PC-9 (cell line): ENCODE measurements at regions not wholly inside any gene's neighbourhood (a gene's known extent, or its start where the extent isn't known, plus 50 kb on each side); places are given as distances from the start of the nearest gene placed in this dataset.

Experiments used
- BruUV-seq: library from RNA; stranded (reverse); fragments of 400-500 nt; replicated peaks from 2 replicates; lab custom pipeline; 2021; lab: Mats Ljungman, UMichigan
- CTCF ChIA-PET: fragments of 300-600 bp; sonication (Branson Sonifier 250); formaldehyde crosslinking; loops from one replicate; lab custom pipeline; 2022; ENCODE audit warnings: antibody characterized with exemption; lab: Charles Lee
- POLR2A ChIA-PET: fragments of 300-600 bp; sonication (Branson Sonifier 250); formaldehyde crosslinking; loops from one replicate; lab custom pipeline; 2022; ENCODE audit warnings: antibody characterized with exemption; ENCODE audit not compliant: unreplicated experiment; lab: Charles Lee
- DNase-seq, 2 experiments: peaks; one replicate each; pipeline versions ENCODE4 v3.0.0 to v3.0.0-alpha.2; 2015 to 2022; ENCODE audit warnings: mixed read lengths in 1 of 2
- H2AFZ ChIP-seq: fragments of 200-600 bp; sonication (generic); 2 replicates; pipeline ENCODE4 v1.8.1; 2017; ENCODE audit warnings: antibody characterized with exemption
- H3F3A ChIP-seq: fragments of 200-600 bp; sonication (generic); 2 replicates; pipeline ENCODE4 v1.8.1; 2017; ENCODE audit warnings: antibody characterized with exemption, mild to moderate bottlenecking, low read depth; ENCODE audit not compliant: insufficient read depth
- H3K27ac ChIP-seq: fragments of 200-600 bp; sonication (generic); 2 replicates; pipeline ENCODE4 v1.6.1; 2016; ENCODE audit warnings: mixed run types
- H3K27me3 ChIP-seq: fragments of 200-600 bp; sonication (generic); 2 replicates; pipeline ENCODE4 v1.6.1; 2016; ENCODE audit warnings: low read depth, mixed run types; ENCODE audit not compliant: insufficient read depth
- H3K36me3 ChIP-seq: fragments of 200-600 bp; sonication (generic); 2 replicates; pipeline ENCODE4 v1.6.1; 2016; ENCODE audit warnings: low read depth, mixed run types
- H3K4me1 ChIP-seq: fragments of 200-600 bp; sonication (generic); replicated peaks from 2 replicates; pipeline ENCODE4 v1.6.1; 2016; ENCODE audit warnings: mixed run types; ENCODE audit not compliant: insufficient read depth
- H3K4me2 ChIP-seq: fragments of 200-600 bp; sonication (generic); 2 replicates; pipeline ENCODE4 v1.6.1; 2017; ENCODE audit warnings: mixed run types
- H3K4me3 ChIP-seq: fragments of 200-600 bp; sonication (generic); 2 replicates; pipeline ENCODE4 v1.6.1; 2016; ENCODE audit warnings: mixed run types
- H3K79me2 ChIP-seq: fragments of 200-600 bp; sonication (generic); 2 replicates; pipeline ENCODE4 v1.6.1; 2017; ENCODE audit warnings: low read depth, mixed run types
- H3K9me2 ChIP-seq: fragments of 200-600 bp; sonication (generic); 2 replicates; pipeline ENCODE4 v1.8.1; 2017; ENCODE audit warnings: mild to moderate bottlenecking; ENCODE audit not compliant: insufficient read depth
- H3K9me3 ChIP-seq: fragments of 200-600 bp; sonication (generic); 2 replicates; pipeline ENCODE4 v1.8.1; 2016; ENCODE audit warnings: low read depth; ENCODE audit not compliant: insufficient read depth
- H4K20me1 ChIP-seq: fragments of 200-600 bp; sonication (generic); 2 replicates; pipeline ENCODE4 v1.8.1; 2017; ENCODE audit not compliant: insufficient read depth
- EZH2 ChIP-seq: fragments of 200-600 bp; sonication (generic); IDR thresholded peaks from 2 replicates; pipeline ENCODE4 v1.8.0; 2017; ENCODE audit warnings: antibody characterized with exemption, low read depth
- intact Hi-C: fragments of 100-400 bp; cut with micrococcal nuclease; formaldehyde crosslinking; loops from one replicate; pipeline ENCODE4 v1.10.0; 2022; ENCODE audit not compliant: unreplicated experiment
- TF ChIP-seq, protein P1 (sequence below): fragments of 200-600 bp; sonication (generic); conservative IDR thresholded peaks from 2 replicates; pipeline ENCODE4 v1.6.1; 2017; ENCODE audit warnings: mixed run types, antibody characterized with exemption, mild to moderate bottlenecking, moderate library complexity

DNA sequence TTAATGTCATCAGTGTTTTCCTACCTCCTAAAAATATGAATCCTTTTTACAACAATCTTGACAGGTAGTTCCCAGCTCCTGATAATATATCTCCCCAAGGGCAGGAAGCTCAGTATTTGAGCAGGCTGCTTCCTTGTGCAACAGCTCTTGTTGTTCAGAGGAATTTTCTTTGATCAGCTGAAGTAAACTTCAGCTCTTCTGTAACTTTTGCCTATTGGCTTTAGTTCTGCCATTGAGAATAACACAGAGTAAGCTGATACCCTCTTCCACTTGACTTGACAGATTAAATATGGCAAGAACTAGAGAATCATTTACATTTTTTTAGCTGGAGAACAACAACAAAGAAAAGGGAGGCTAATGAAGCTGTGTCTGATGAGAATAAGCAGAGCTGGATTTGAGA, 75.2 kb downstream of the LUZP4 start:
- H4K20me1 ChIP-seq = no peaks in the 10 kb centered on the region
- BruUV-seq = no TSS peak
- no peak overlapping the region for H3K27ac ChIP-seq
- peaks cover 10% of the 10 kb centered on the region for H3K4me1 ChIP-seq
- CTCF ChIA-PET = no interaction called here
- TF ChIP-seq EZH2 = no peak
- TF ChIP-seq, protein P1, sequence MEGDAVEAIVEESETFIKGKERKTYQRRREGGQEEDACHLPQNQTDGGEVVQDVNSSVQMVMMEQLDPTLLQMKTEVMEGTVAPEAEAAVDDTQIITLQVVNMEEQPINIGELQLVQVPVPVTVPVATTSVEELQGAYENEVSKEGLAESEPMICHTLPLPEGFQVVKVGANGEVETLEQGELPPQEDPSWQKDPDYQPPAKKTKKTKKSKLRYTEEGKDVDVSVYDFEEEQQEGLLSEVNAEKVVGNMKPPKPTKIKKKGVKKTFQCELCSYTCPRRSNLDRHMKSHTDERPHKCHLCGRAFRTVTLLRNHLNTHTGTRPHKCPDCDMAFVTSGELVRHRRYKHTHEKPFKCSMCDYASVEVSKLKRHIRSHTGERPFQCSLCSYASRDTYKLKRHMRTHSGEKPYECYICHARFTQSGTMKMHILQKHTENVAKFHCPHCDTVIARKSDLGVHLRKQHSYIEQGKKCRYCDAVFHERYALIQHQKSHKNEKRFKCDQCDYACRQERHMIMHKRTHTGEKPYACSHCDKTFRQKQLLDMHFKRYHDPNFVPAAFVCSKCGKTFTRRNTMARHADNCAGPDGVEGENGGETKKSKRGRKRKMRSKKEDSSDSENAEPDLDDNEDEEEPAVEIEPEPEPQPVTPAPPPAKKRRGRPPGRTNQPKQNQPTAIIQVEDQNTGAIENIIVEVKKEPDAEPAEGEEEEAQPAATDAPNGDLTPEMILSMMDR = no peak
- no peaks in the 10 kb centered on the region for H3K79me2 ChIP-seq
- H3K4me2 ChIP-seq = peak overlapping the region; percentile 1
- H2AFZ ChIP-seq = no peak overlapping the region
- POLR2A ChIA-PET = interaction anchor here (0.5 kb wide), 1 partner anchor 210 kb away, joined by 7 read pairs; no protein-coding TSS in a partner anchor
- no peaks in the 10 kb centered on the region for H3K9me2 ChIP-seq
- peak in 1 of 2 experiments; percentile 85 for DNase-seq
- intact Hi-C loops = no loop called here
- no peaks in the 10 kb centered on the region for H3K36me3 ChIP-seq
- H3K4me3 ChIP-seq = no peak overlapping the region
- peaks cover 11% of the 10 kb centered on the region; the same call in 1 of the 2 replicates for H3F3A ChIP-seq
- no peaks in the 10 kb centered on the region for H3K9me3 ChIP-seq
- H3K27me3 ChIP-seq = no peaks in the 10 kb centered on the region

DNA sequence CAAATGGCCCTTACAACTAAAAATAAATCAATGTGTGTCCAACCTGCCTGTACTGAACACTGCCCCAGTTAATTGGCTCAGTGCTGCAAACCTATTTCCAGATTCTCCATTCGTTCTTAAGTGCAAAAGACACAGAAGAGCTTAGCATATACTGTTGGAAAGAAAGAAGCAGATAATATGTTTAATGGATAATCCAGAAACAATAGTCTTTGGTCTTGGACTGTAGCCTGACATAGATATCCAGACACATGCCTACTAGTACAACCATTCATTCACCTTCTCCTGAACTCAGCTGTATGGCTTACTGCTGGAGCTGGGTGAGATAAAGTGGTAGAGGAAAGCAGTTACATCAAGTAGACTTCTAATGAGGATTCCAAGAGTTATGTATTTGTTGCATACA, 77.0 kb downstream of the LUZP4 start:
- peaks cover 10% of the 10 kb centered on the region for H3K4me1 ChIP-seq
- H2AFZ ChIP-seq = no peak overlapping the region
- CTCF ChIA-PET = no interaction called here
- DNase-seq = no peak
- no peaks in the 10 kb centered on the region for H3K79me2 ChIP-seq
- no peaks in the 10 kb centered on the region for H3K9me2 ChIP-seq
- POLR2A ChIA-PET = no interaction called here
- H3K9me3 ChIP-seq = no peaks in the 10 kb centered on the region
- H3F3A ChIP-seq = peaks cover 11% of the 10 kb centered on the region; the same call in 1 of the 2 replicates
- no peaks in the 10 kb centered on the region for H3K27me3 ChIP-seq
- H3K36me3 ChIP-seq = no peaks in the 10 kb centered on the region
- no peak overlapping the region for H3K27ac ChIP-seq
- intact Hi-C loops = no loop called here
- no peak overlapping the region for H3K4me3 ChIP-seq
- BruUV-seq = no TSS peak
- no peak overlapping the region for H3K4me2 ChIP-seq
- H4K20me1 ChIP-seq = no peaks in the 10 kb centered on the region
- TF ChIP-seq, protein P1 = no peak
- TF ChIP-seq EZH2 = no peak

DNA sequence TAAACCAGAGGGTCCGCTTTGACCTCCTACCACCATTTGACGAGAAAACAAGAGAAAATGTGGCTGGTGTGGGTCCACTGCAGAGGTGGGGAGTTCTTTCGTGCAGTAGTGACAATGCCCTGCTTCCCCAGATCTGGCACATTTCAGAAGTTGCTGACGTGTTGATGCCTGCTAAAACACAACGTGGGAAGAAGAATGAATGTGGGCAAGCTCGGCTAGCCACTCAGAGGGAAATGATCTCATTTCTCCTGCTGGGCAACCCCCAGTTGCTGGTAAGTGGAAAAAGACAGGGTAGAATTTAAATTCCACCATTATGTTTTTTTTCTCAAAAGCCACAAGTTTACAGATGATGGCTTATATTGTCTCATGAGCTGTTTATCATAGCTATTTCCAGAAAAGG, 77.9 kb downstream of the LUZP4 start:
- H3K4me1 ChIP-seq = peaks cover 18% of the 10 kb centered on the region
- no peaks in the 10 kb centered on the region for H3K9me2 ChIP-seq
- no peaks in the 10 kb centered on the region for H3K36me3 ChIP-seq
- no peak overlapping the region for H3K4me3 ChIP-seq
- no peak overlapping the region for H3K27ac ChIP-seq
- H3F3A ChIP-seq = peaks cover 11% of the 10 kb centered on the region; the same call in 1 of the 2 replicates
- H4K20me1 ChIP-seq = no peaks in the 10 kb centered on the region
- intact Hi-C loops = no loop called here
- no TSS peak for BruUV-seq
- POLR2A ChIA-PET = no interaction called here
- H3K27me3 ChIP-seq = no peaks in the 10 kb centered on the region
- H3K9me3 ChIP-seq = no peaks in the 10 kb centered on the region
- no peak for DNase-seq
- no peak overlapping the region for H2AFZ ChIP-seq
- H3K79me2 ChIP-seq = no peaks in the 10 kb centered on the region
- CTCF ChIA-PET = no interaction called here
- H3K4me2 ChIP-seq = no peak overlapping the region
- no peak for TF ChIP-seq EZH2
- TF ChIP-seq, protein P1 = no peak
